ENCODE measurements at regions not wholly inside any gene's neighbourhood (a gene's known extent, or its start where the extent isn't known, plus 50 kb on each side); places are given as distances from the start of the nearest gene placed in this dataset.

GRCh38 chr16:5500526-5500925, 402.9 kb upstream of the EEF2KMT start:
- no peak overlapping the region for H3K27ac ChIP-seq (ENCODE audit: extremely low read length, insufficient read depth, low read length)
- 5% methylated on average over 3 of the region's 3 CpGs for WGBS (ENCODE audit: low lambda C conversion rate)
- H3K4me1 ChIP-seq (ENCODE audit: insufficient read depth, low read length): no peaks in the 10 kb centered on the region
- FAIRE-seq: no peak
- in situ Hi-C loops (cut with HindIII; ENCODE audit: extremely low pct_ligation_motif_present, low pct_unique_long_range_greater_than_20kb) (loop anchor here (5.0 to 25.0 kb wide), 2 partner anchors 97 to 1137 kb away; no protein-coding TSS in a partner anchor), intact Hi-C loops (cut with micrococcal nuclease; ENCODE audit: unreplicated experiment) (no loop called here)
- no peaks in the 10 kb centered on the region for H3K36me3 ChIP-seq (replicated peaks in 1 of 2; ENCODE audit: control insufficient read depth in 1 of 2, insufficient read depth in 2 of 2, low read length in 2 of 2)
- no peak for TF ChIP-seq CSRNP1 (CRISPR knock-in tag; IDR thresholded peaks at IDR 0.05)
- peak; percentile 91 for TF ChIP-seq MAFF (IDR thresholded peaks at IDR 0.05; ENCODE audit: low read depth, low read length)
- no peak for TF ChIP-seq GATAD2A (CRISPR knock-in tag; IDR thresholded peaks at IDR 0.05)
- TF ChIP-seq MAFK (conservative IDR thresholded peaks at IDR 0.05 in 1 of 2, IDR thresholded peaks at IDR 0.05 in 1 of 2; ENCODE audit: low read length in 2 of 2): peak; percentile 93 to 96
- TF ChIP-seq ZSCAN9 (CRISPR knock-in tag; IDR thresholded peaks at IDR 0.05; ENCODE audit: borderline replicate concordance): no peak
- H4K20me1 ChIP-seq (ENCODE audit: insufficient read depth, low read length): no peaks in the 10 kb centered on the region
- no peak for DNase-seq (ENCODE audit: low spot score)
- no peaks in the 10 kb centered on the region for H3K9me3 ChIP-seq (ENCODE audit: low read length)
- H2AFZ ChIP-seq (ENCODE audit: low read length): no peak overlapping the region
- no peaks in the 10 kb centered on the region for H3K79me2 ChIP-seq (ENCODE audit: insufficient read depth, low read length)
- no peak overlapping the region for H3K4me2 ChIP-seq (ENCODE audit: low read depth, low read length)
- CTCF ChIA-PET (ENCODE audit: low intra/inter-chr PET ratio, low total read pairs): no interaction called here
- POLR2A ChIA-PET: no interaction called here
- no peak overlapping the region for H3K9ac ChIP-seq (ENCODE audit: insufficient read depth, low read depth, low read length)
- no peak for ATAC-seq
- H3K4me3 ChIP-seq (replicated peaks in 1 of 3; ENCODE audit: insufficient read depth in 1 of 3, low read depth in 2 of 3, low read length in 3 of 3): no peak overlapping the region
- BruUV-seq (replicated peaks): no TSS peak
- peaks cover 0 to 5% of the 10 kb centered on the region in 2 experiments; a peak in 2 of 5 replicates for H3K27me3 ChIP-seq (ENCODE audit: control insufficient read depth in 1 of 2, insufficient read depth in 2 of 2, low read length in 2 of 2)

GRCh38 chr16:5498562-5498961, 401.0 kb upstream of the EEF2KMT start:
- no peak overlapping the region for H3K9ac ChIP-seq (ENCODE audit: insufficient read depth, low read depth, low read length)
- FAIRE-seq: no peak
- TF ChIP-seq TFAP4 (IDR thresholded peaks at IDR 0.05; ENCODE audit: borderline replicate concordance, low read depth): no peak
- TF ChIP-seq ZUFSP (CRISPR knock-in tag; IDR thresholded peaks at IDR 0.05; ENCODE audit: borderline replicate concordance): no peak
- no peak for TF ChIP-seq ZNF556 (CRISPR knock-in tag; IDR thresholded peaks at IDR 0.05; ENCODE audit: borderline replicate concordance)
- TF ChIP-seq SAP130 (CRISPR knock-in tag; IDR thresholded peaks at IDR 0.05; ENCODE audit: low read depth): no peak
- TF ChIP-seq ZNF20 (CRISPR knock-in tag; IDR thresholded peaks at IDR 0.05): no peak
- TF ChIP-seq ZNF431 (CRISPR knock-in tag; IDR thresholded peaks at IDR 0.05; ENCODE audit: borderline replicate concordance, low read depth): no peak
- 0% methylated on average over 2 of the region's 2 CpGs for WGBS (ENCODE audit: low lambda C conversion rate)
- peaks cover 0 to 8% of the 10 kb centered on the region in 2 experiments; a peak in 2 of 5 replicates for H3K27me3 ChIP-seq (ENCODE audit: control insufficient read depth in 1 of 2, insufficient read depth in 2 of 2, low read length in 2 of 2)
- CTCF ChIA-PET (ENCODE audit: low intra/inter-chr PET ratio, low total read pairs): no interaction called here
- intact Hi-C loops (cut with micrococcal nuclease; ENCODE audit: unreplicated experiment) (no loop called here), in situ Hi-C loops (cut with HindIII; ENCODE audit: extremely low pct_ligation_motif_present, low pct_unique_long_range_greater_than_20kb) (no loop called here)
- no peak for ATAC-seq
- no peaks in the 10 kb centered on the region for H4K20me1 ChIP-seq (ENCODE audit: insufficient read depth, low read length)
- H2AFZ ChIP-seq (ENCODE audit: low read length): no peak overlapping the region
- H3K36me3 ChIP-seq (replicated peaks in 1 of 2; ENCODE audit: control insufficient read depth in 1 of 2, insufficient read depth in 2 of 2, low read length in 2 of 2): no peaks in the 10 kb centered on the region
- H3K9me3 ChIP-seq (ENCODE audit: low read length): no peaks in the 10 kb centered on the region
- H3K79me2 ChIP-seq (ENCODE audit: insufficient read depth, low read length): no peaks in the 10 kb centered on the region
- no TSS peak for BruUV-seq (replicated peaks)
- H3K4me2 ChIP-seq (ENCODE audit: low read depth, low read length): no peak overlapping the region
- no peak for DNase-seq (ENCODE audit: low spot score)
- H3K4me1 ChIP-seq (ENCODE audit: insufficient read depth, low read length): no peaks in the 10 kb centered on the region
- POLR2A ChIA-PET: no interaction called here
- H3K27ac ChIP-seq (ENCODE audit: extremely low read length, insufficient read depth, low read length): no peak overlapping the region
- no peak overlapping the region for H3K4me3 ChIP-seq (replicated peaks in 1 of 3; ENCODE audit: insufficient read depth in 1 of 3, low read depth in 2 of 3, low read length in 3 of 3)

Data from HepG2 (cell line).